Astrocyte of the cerebellum (primary cell): ENCODE measurements at regions not wholly inside any gene's neighbourhood (a gene's known extent, or its start where the extent isn't known, plus 50 kb on each side); places are given as distances from the start of the nearest gene placed in this dataset.
A peak's percentile ranks its signal among the peaks of the same experiment; 100 is the strongest.

ENCODE experiments used
- DNase-seq: peaks from one replicate; pipeline ENCODE4 v3.0.0-alpha.2; 2011; ENCODE audit warnings: low read depth
- H3K4me3 ChIP-seq: 2 replicates; pipeline ENCODE4 v1.5.1; 2011; ENCODE audit warnings: mild to moderate bottlenecking, low read depth, low read length, moderate library complexity
- CTCF ChIP-seq: IDR thresholded peaks from 2 replicates; pipeline ENCODE4 v1.5.1; 2012; ENCODE audit warnings: low read length, low read depth, moderate library complexity, mild to moderate bottlenecking; ENCODE audit errors: missing control alignments
- in situ Hi-C: cut with HindIII; loops from 2 replicates; pipeline ENCODE4 v1.10.0; 2017; ENCODE audit warnings: low sequenced_read_pairs

- in situ Hi-C loops: no loop called here
- TF ChIP-seq CTCF: no peak
- DNase-seq: no peak
- H3K4me3 ChIP-seq: no peak overlapping the region
These were observed 523.9 kb upstream of the CNTN3 start for GRCh38 chr3:75138345-75138744.

- TF ChIP-seq CTCF: no peak
- in situ Hi-C loops: no loop called here
- no peak overlapping the region for H3K4me3 ChIP-seq
- DNase-seq: no peak
These were observed 523.1 kb upstream of the FRG2C start for GRCh38 chr3:75140904-75141615.

GRCh38 chr3:75144406-75144805 lies 519.7 kb upstream of the FRG2C start:
- in situ Hi-C loops: no loop called here

GRCh38 chr3:75171630-75172230 lies 492.4 kb upstream of the FRG2C start:
- peak; percentile 22 for TF ChIP-seq CTCF
- no peak overlapping the region for H3K4me3 ChIP-seq
- in situ Hi-C loops: no loop called here
- DNase-seq: no peak

More at GRCh38 chr3:75144406-75144805, 519.7 kb upstream of the FRG2C start:
- TF ChIP-seq CTCF: no peak
- DNase-seq: no peak
- H3K4me3 ChIP-seq: no peak overlapping the region

GRCh38 chr3:75176937-75177336 lies 487.2 kb upstream of the FRG2C start:
- TF ChIP-seq CTCF: no peak
- no peak for DNase-seq
- H3K4me3 ChIP-seq: no peak overlapping the region
- in situ Hi-C loops: no loop called here

- no peak overlapping the region for H3K4me3 ChIP-seq
- DNase-seq: no peak
- in situ Hi-C loops: no loop called here
- TF ChIP-seq CTCF: no peak
These were observed 483.7 kb upstream of the FRG2C start for GRCh38 chr3:75180235-75180944.
